Ishikawa (cell line): ENCODE measurements at regions not wholly inside any gene's neighbourhood (a gene's known extent, or its start where the extent isn't known, plus 50 kb on each side); places are given as distances from the start of the nearest gene placed in this dataset.
A peak's percentile ranks its signal among the peaks of the same experiment; 100 is the strongest.

Experiments
- CEBPB ChIP-seq: IDR thresholded peaks from 2 replicates; pipeline ENCODE4 v1.6.1; 2012
- CREB1 ChIP-seq: IDR thresholded peaks from 2 replicates; pipeline ENCODE4 v1.6.1; 2012; ENCODE audit warnings: low read depth
- EGR1 ChIP-seq: IDR thresholded peaks from 2 replicates; pipeline ENCODE4 v1.6.1; 2012
- EP300 ChIP-seq: IDR thresholded peaks from 2 replicates; pipeline ENCODE4 v1.6.1; 2012; ENCODE audit warnings: borderline replicate concordance
- FOXM1 ChIP-seq: IDR thresholded peaks from 2 replicates; pipeline ENCODE4 v1.6.1; 2012; ENCODE audit warnings: low read depth, borderline replicate concordance
- NFIC ChIP-seq: IDR thresholded peaks from 2 replicates; pipeline ENCODE4 v1.6.1; 2012
- RAD21 ChIP-seq: IDR thresholded peaks from 2 replicates; pipeline ENCODE4 v1.6.1; 2012; ENCODE audit warnings: low read depth
- REST ChIP-seq: IDR thresholded peaks from 2 replicates; pipeline ENCODE4 v1.6.1; 2012; ENCODE audit warnings: low read depth, mild to moderate bottlenecking
- TAF1 ChIP-seq: IDR thresholded peaks from 2 replicates; pipeline ENCODE4 v1.6.1; 2012; ENCODE audit warnings: low read depth, mild to moderate bottlenecking
- TCF12 ChIP-seq: IDR thresholded peaks from 2 replicates; pipeline ENCODE4 v1.6.1; 2012; ENCODE audit warnings: low read depth
- TEAD4 ChIP-seq: IDR thresholded peaks from 2 replicates; pipeline ENCODE4 v1.6.1; 2012
- YY1 ChIP-seq: IDR thresholded peaks from 2 replicates; pipeline ENCODE4 v1.6.1; 2012; ENCODE audit warnings: low read depth
- ZBTB7A ChIP-seq: IDR thresholded peaks from 2 replicates; pipeline ENCODE4 v1.6.1; 2012; ENCODE audit warnings: low read depth
- TF ChIP-seq, protein P1 (sequence below): IDR thresholded peaks from 2 replicates; pipeline ENCODE4 v1.6.1; 2012
- TF ChIP-seq, protein P2 (sequence below): IDR thresholded peaks from 2 replicates; pipeline ENCODE4 v1.6.1; 2012

DNA sequence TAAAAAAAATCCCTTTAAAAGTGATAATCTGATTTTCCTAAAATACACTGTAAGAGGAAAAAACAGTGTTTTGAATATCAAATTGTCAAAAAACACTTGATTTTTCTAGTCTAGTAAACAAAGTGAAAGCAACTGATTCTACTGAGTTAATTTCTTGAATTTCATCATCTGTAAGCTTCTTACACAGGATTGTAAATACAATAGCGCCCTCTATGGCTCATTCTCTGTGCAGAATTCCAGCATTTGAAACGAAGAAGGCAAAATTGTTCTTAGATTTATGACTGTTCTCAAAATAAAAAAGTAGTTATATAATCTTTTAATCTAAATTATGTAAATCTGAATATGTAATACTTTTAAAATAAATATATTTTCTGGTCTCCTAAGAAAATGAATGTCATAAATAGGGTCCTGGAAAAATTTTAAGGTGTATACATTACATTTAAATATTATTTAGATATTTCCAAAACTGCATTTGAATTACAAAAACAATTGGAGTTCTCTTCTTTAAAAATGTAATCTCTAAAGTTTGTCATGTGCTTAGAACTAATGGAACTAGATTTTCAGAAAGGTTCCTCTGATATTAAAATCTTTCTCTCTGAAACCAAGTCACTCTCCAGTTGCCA is 176.9 kb upstream of the MC4R start:
- TF ChIP-seq NFIC, result no peak
- 0 out of 2 replicates have a peak, but pooled peaks have one; percentile 38 for TF ChIP-seq CEBPB
- TF ChIP-seq RAD21, result peak; percentile 83

DNA sequence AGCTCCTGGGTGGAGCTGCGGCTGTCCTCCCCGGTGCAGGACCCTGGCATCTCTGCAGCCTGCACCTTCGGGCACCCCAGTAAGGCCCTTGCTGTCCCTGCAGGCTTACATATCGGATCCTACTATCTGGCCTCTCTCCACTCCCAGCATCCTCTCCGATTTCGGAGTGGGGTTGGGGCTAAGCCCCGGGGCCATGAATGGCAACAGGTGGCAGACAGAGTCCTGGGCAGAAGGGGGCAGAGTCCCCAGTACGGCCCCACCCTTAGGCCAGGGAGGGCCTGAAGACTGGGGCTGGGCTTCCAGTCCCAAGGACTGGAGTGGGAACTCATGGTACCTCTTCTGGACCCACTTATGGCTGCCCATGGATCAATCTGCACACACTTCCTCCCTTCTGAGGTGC is 180.4 kb upstream of the MC4R start:
- TF ChIP-seq RAD21 (no peak), CREB1 (no peak), TAF1 (no peak), EGR1 (no peak)

- TF ChIP-seq EGR1 (no peak), TAF1 (no peak), CREB1 (no peak), FOXM1 (no peak), CEBPB (no peak), EP300 (no peak), ZBTB7A (no peak), NFIC (no peak), TEAD4 (no peak), RAD21 (no peak), TCF12 (no peak)
- TF ChIP-seq, protein P1, sequence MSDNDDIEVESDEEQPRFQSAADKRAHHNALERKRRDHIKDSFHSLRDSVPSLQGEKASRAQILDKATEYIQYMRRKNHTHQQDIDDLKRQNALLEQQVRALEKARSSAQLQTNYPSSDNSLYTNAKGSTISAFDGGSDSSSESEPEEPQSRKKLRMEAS, result no peak
Measured at GRCh38 chr18:60554967-60555366, 182.4 kb upstream of the MC4R start.

DNA sequence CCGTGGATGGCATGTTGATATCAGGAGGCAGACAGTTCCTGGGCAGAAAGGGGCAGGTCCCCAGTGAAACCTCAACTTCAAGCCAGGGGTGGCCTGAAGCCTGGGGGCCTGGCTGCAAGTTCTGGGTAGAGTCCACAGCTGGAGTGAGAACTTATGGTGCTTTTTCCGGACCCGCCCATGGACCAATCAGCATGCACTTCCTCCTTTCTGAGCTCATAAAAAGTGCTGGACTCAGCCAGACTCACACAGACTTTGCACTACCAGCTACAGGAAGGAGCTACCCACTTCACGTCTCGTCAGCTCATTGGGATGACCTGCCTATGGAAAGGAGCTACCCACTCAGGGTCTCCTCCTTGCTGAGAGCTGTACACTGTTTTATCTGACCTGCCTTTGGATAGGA is 183.1 kb upstream of the MC4R start:
- TF ChIP-seq CEBPB, result no peak
- no peak for TF ChIP-seq TEAD4
- no peak for TF ChIP-seq YY1
- no peak for TF ChIP-seq EGR1
- no peak for TF ChIP-seq FOXM1
- TF ChIP-seq TCF12, result no peak
- no peak for TF ChIP-seq TAF1
- no peak for TF ChIP-seq REST
- TF ChIP-seq ZBTB7A, result no peak
- no peak for TF ChIP-seq RAD21
- TF ChIP-seq, protein P2, sequence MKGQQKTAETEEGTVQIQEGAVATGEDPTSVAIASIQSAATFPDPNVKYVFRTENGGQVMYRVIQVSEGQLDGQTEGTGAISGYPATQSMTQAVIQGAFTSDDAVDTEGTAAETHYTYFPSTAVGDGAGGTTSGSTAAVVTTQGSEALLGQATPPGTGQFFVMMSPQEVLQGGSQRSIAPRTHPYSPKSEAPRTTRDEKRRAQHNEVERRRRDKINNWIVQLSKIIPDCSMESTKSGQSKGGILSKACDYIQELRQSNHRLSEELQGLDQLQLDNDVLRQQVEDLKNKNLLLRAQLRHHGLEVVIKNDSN, result no peak
- no peak for TF ChIP-seq CREB1
- TF ChIP-seq, protein P1, result no peak
- TF ChIP-seq NFIC, result no peak
- no peak for TF ChIP-seq EP300

GRCh38 chr18:60556326-60556725 is 183.8 kb upstream of the MC4R start:
- no peak for TF ChIP-seq TAF1
- no peak for TF ChIP-seq ZBTB7A
- no peak for TF ChIP-seq EGR1

DNA sequence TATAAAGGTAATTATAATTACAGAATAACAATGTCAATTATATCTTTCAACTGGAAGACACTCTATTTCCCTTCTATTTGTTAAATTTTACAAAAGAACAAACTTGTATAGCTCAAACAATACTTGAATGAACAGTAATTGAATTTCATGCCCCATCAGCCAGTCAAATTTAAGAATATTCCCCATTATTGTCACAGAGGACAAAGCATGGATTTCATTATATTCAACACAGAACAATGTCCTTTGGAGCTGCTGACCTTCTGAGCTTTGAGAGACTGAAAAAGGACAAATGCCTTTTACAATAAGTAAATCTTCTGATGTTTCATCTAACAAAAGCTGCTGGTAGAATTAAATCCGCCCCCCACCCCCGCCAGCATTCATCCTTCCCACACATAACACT is 187.5 kb upstream of the MC4R start:
- TF ChIP-seq ZBTB7A, result no peak
- no peak for TF ChIP-seq RAD21
- no peak for TF ChIP-seq FOXM1
- TF ChIP-seq, protein P2, result no peak
- no peak for TF ChIP-seq NFIC
- no peak for TF ChIP-seq EGR1
- no peak for TF ChIP-seq CEBPB
- no peak for TF ChIP-seq CREB1
- TF ChIP-seq TEAD4, result no peak
- no peak for TF ChIP-seq EP300
- no peak for TF ChIP-seq TCF12
- TF ChIP-seq, protein P1, result no peak
- no peak for TF ChIP-seq YY1
- no peak for TF ChIP-seq REST
- no peak for TF ChIP-seq TAF1

- no peak for TF ChIP-seq FOXM1
- no peak for TF ChIP-seq TEAD4
- TF ChIP-seq REST, result no peak
- TF ChIP-seq, protein P1, result no peak
- no peak for TF ChIP-seq CREB1
- TF ChIP-seq TCF12, result no peak
- no peak for TF ChIP-seq NFIC
Measured at GRCh38 chr18:60563082-60563481, 190.5 kb upstream of the MC4R start.
